Suppressor macrophage treated with lipopolysaccharide for 4 hours (primary cell): ENCODE measurements at regions not wholly inside any gene's neighbourhood (a gene's known extent, or its start where the extent isn't known, plus 50 kb on each side); places are given as distances from the start of the nearest gene placed in this dataset.
"Not testable (repeated sequence)": the region's sequence is repeated elsewhere in the genome, so short reads cannot be mapped to it uniquely, and the experiment has no call there.

Experiments used
- DNase-seq: peaks from one replicate; pipeline ENCODE4 v3.0.0-alpha.2; 2020

DNA sequence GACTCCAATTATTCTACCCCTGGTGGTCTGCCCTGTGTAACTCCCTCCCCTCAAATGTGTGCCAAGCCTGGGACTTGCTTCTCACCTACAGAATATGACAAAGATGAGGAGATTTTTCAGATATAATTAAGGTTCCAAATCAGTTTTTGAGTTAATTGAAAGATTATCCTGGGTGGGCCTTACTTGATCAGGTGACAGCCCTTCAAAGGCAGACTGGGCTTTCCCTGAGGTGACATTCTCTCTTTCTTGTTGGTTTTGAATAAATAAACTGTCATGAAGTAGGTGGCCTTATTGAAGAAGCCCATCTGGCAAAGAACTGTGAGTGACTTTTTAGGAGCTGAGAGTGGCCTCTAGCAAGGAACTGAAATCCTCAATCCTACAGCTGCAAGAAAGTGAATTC, 106.0 kb downstream of the BRMS1L start:
- no peak for DNase-seq

DNA sequence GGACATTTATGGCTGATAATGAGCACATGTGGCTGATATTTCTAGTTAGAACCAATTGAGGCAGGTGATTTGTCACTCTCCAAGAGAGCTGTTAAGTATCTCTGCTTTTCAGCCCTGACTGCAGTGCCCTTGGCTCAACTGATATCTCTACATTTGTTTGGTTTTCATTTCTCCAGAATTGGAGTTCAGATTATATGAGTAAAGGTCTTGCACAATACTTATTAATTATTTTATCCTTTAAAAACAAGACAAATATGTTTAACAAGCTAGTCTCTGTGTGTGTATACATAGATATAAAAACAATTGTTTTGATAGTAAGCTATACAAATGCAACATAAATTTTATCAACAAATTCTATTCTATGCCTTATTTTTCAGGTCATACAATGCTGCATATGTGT, 105.2 kb downstream of the BRMS1L start:
- no peak for DNase-seq

- DNase-seq, result no peak
Observed at GRCh38 chr14:35929186-35929585, 103.0 kb downstream of the BRMS1L start.

DNA sequence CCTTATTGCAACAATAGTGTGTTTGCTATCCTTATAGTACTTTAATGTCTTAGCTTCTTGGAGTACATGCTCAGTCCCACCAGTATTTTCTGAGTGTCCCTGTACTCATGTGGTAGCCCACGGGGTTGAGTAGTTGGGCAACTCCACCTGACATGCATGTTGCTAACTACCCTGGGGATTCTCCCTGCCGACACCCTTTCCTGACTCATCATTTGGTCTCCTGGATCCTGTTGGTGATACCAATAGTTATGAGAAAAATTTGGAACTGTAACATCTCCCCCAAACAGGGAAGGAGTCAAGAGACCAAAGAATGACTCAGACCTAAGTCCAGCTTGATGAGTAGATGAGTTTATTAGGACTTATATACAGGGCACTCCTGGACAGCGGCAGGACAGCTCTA, 101.6 kb downstream of the BRMS1L start:
- no peak for DNase-seq

GRCh38 chr14:35925319-35925718, 99.2 kb downstream of the BRMS1L start:
- no peak for DNase-seq

DNA sequence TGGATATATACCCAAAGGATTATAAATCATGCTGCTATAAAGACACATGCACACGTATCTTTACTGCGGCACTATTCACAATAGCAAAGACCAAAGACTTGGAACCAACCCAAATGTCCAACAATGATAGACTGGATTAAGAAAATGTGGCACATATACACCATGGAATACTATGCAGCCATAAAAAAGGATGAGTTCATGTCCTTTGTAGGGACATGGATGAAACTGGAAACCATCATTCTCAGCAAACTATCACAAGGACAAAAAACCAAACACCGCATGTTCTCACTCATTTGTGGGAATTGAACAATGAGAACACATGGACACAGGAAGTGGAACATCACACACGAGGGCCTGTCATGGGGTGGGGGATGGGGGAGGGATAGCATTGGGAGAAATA, 96.5 kb downstream of the BRMS1L start:
- not testable (repeated sequence) for DNase-seq

- no peak for DNase-seq
Observed at GRCh38 chr14:35921745-35922144, 95.6 kb downstream of the BRMS1L start.
